Activated T-helper 17 cell treated with anti-CD3 and anti-CD28 coated beads, Interleukin-2, amount 50 U/mL, for 72 hours (primary cell): ENCODE measurements at regions not wholly inside any gene's neighbourhood (a gene's known extent, or its start where the extent isn't known, plus 50 kb on each side); places are given as distances from the start of the nearest gene placed in this dataset.

Experiments used
- ATAC-seq: fragments of 150-1000 bp; cut with Tn5 transposase; replicated peaks from 2 replicates; pipeline ENCODE4 v1.10.0; 2021; ENCODE audit warnings: mild to moderate bottlenecking, moderate library complexity
- H3K27ac Mint-ChIP-seq: one replicate; pipeline ENCODE4 v1.8.0; 2022; ENCODE audit warnings: mixed read lengths
- H3K27me3 Mint-ChIP-seq: one replicate; pipeline ENCODE4 v1.8.0; 2022; ENCODE audit warnings: mixed read lengths
- H3K36me3 Mint-ChIP-seq: one replicate; pipeline ENCODE4 v1.8.0; 2022; ENCODE audit warnings: low read depth, mild to moderate bottlenecking, mixed read lengths
- H3K4me1 Mint-ChIP-seq: one replicate; pipeline ENCODE4 v1.8.0; 2022; ENCODE audit warnings: mixed read lengths
- H3K4me3 Mint-ChIP-seq: one replicate; pipeline ENCODE4 v1.8.0; 2022; ENCODE audit warnings: mild to moderate bottlenecking, mixed read lengths
- H3K9me3 Mint-ChIP-seq: one replicate; pipeline ENCODE4 v1.8.0; 2022; ENCODE audit warnings: mixed read lengths

DNA sequence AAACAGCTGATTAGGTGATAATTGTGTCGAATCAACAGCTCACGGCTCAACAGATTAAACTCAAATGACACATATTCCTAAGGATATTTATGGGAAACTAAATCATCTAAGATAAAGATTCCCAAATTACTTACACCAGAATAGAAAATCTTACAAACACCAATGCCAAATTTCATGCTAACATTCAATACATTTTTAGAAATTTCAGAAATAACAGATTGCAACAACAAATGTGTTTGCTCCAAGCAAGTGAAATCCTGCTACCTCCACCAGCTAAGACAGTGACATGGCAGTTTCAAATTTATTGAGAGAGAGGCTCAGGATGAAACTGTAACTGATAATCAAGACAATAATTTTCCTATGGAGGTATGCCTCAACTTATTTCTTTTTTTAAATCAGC lies 65.0 kb upstream of the EPB41L3 start:
- no peak for ATAC-seq
- Mint-ChIP-seq H3K4me1 (no peaks in the 10 kb centered on the region), H3K27me3 (peaks cover 5% of the 10 kb centered on the region), H3K27ac (no peak overlapping the region), H3K36me3 (no peaks in the 10 kb centered on the region), H3K9me3 (no peaks in the 10 kb centered on the region), H3K4me3 (no peak overlapping the region)

DNA sequence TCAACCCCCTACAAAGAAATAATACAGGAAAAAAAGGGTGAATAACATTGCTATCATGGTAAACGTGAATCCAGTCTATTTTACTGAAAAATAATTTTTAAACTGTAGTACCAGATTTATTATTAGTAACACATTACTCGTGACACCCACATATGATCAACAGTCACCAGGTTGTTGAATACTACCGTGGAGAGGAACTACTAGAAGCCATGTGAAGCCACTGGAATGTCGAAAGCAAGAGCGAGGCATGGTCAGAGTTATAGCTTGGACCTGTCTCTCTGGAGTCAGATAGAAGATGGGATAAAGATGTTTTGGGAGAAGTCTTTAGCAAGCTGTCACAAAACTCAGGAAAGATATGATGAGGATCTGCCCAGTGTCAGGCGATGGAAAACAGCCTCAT lies 63.2 kb upstream of the EPB41L3 start:
- H3K27ac Mint-ChIP-seq: no peak overlapping the region
- no peak for ATAC-seq
- H3K36me3 Mint-ChIP-seq: no peaks in the 10 kb centered on the region
- H3K4me3 Mint-ChIP-seq: no peak overlapping the region
- H3K4me1 Mint-ChIP-seq: no peaks in the 10 kb centered on the region
- peaks cover 8% of the 10 kb centered on the region for H3K27me3 Mint-ChIP-seq
- H3K9me3 Mint-ChIP-seq: no peaks in the 10 kb centered on the region

DNA sequence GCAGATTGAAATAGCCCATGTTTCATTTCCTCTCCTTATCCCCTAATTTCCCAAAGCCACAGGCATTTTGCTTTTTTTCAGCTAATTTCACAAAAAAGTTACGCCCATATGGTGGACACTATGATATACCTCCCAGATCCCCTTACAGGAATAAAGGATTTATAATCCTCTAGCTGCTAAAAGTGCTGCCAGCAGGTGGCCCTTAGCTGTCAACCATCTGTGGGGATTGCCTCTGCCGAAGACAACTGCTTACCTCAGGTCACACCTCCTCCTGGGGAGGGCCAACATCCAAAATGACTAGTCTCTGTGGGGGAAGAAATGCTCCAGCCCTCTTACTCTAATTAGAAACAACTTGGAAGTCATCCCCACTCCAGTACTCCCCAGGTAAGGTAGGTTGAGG lies 61.0 kb upstream of the EPB41L3 start:
- Mint-ChIP-seq H3K36me3 (no peaks in the 10 kb centered on the region), H3K9me3 (no peaks in the 10 kb centered on the region), H3K4me3 (no peak overlapping the region), H3K4me1 (no peaks in the 10 kb centered on the region), H3K27ac (no peak overlapping the region), H3K27me3 (peaks cover 8% of the 10 kb centered on the region)
- no peak for ATAC-seq

DNA sequence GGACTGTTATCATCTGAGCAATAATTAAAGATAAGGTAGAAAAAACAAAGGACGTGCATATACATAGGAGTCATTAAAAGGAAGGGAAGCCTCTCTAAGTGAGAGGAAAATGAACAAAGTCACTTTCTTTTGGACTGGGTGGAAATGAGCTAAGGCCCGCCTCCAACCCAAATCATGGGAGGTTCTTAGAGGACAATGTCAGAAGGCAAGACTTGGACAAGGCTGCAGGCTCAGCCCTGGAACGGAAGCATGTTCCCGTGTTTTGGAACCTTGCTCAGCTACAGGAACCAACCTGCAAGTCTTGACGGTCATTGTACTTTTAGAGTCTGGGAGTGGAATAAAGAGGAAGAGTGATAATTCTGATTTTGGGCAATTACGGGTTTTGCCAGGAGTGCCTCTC lies 59.4 kb upstream of the EPB41L3 start:
- H3K9me3 Mint-ChIP-seq: no peaks in the 10 kb centered on the region
- H3K4me3 Mint-ChIP-seq: no peak overlapping the region
- ATAC-seq: no peak
- H3K36me3 Mint-ChIP-seq: no peaks in the 10 kb centered on the region
- H3K27me3 Mint-ChIP-seq: peaks cover 16% of the 10 kb centered on the region
- H3K27ac Mint-ChIP-seq: no peak overlapping the region
- H3K4me1 Mint-ChIP-seq: no peaks in the 10 kb centered on the region

DNA sequence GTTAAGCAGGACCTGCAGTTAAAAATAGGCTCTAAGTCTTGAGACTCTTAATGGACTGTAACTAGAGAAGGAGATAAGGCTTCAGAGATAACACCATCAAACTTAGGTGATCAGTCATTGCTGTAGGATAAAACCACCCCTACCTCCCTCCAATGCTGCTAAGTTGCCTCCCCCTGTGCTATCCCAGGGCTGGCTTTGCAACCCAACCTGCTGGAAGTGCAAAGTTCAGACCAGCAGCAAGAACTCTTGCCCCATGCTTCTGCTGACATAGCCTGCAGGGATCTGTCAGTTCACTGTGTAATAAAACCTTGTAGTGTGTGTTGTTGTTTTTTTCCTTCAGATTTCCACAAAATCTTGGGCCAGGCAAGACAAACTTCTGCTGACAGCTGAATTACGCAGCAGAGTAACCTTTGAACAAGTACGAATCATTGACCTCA lies 57.4 kb upstream of the EPB41L3 start:
- no peak for ATAC-seq
- H3K27ac Mint-ChIP-seq: no peak overlapping the region
- H3K36me3 Mint-ChIP-seq: no peaks in the 10 kb centered on the region
- no peaks in the 10 kb centered on the region for H3K9me3 Mint-ChIP-seq
- peaks cover 15% of the 10 kb centered on the region for H3K27me3 Mint-ChIP-seq
- H3K4me1 Mint-ChIP-seq: no peaks in the 10 kb centered on the region
- H3K4me3 Mint-ChIP-seq: no peak overlapping the region

DNA sequence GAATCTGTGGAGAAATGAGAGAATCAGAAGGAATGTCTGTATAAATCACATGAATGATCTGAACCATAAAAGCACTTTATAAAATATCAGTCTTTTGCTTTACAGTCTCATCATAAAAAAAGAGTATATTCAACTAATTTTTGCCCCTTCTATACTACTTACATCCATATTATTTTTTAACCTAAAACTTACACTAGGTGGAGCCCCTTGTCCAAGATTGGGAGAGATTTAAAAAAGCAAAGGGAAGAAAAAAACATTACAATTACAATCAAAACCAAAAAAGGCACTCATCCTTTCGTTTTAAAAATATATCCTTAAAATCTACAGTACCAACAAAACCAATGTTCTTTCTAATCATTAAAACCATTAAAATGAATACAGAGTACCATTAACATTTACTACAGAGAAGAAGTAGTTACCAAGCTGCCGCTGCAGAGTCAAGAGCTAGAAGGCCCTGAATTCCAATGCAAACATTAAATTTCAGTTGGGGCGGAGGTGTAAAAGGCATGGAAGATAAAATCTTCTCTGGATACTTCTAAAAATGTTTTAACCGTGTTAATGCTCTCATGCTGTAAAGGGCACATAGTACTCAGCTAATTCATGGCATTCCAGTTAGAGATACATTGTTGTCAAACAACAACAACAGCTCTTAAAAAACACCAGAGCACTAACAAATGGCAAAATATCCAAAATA lies 56.7 kb upstream of the EPB41L3 start:
- H3K4me3 Mint-ChIP-seq: no peak overlapping the region
- no peak overlapping the region for H3K27ac Mint-ChIP-seq
- no peaks in the 10 kb centered on the region for H3K36me3 Mint-ChIP-seq
- no peaks in the 10 kb centered on the region for H3K4me1 Mint-ChIP-seq
- H3K9me3 Mint-ChIP-seq: no peaks in the 10 kb centered on the region
- H3K27me3 Mint-ChIP-seq: peaks cover 15% of the 10 kb centered on the region
- ATAC-seq: no peak

DNA sequence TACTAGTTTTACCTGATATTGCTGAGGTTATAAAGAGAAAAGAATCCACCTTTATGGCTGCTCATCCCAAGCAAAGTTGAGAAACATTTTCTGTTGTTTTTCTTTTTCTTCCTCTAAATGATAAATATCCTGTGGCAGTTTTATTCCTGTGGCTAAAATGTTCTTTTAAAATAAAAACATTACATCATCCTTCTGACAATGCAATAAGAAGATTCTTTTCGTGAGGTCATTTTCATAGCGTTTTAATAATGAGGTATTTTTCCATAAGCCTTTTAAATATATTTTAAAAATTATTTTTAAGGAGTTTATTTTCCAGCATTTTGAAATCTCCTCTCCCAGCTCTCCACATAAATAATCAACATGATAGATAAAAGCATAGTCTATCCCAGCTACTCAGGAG lies 52.8 kb upstream of the EPB41L3 start:
- no peaks in the 10 kb centered on the region for H3K4me1 Mint-ChIP-seq
- peaks cover under 1% of the 10 kb centered on the region for H3K9me3 Mint-ChIP-seq
- no peak overlapping the region for H3K27ac Mint-ChIP-seq
- no peak overlapping the region for H3K4me3 Mint-ChIP-seq
- H3K36me3 Mint-ChIP-seq: no peaks in the 10 kb centered on the region
- peaks cover 11% of the 10 kb centered on the region for H3K27me3 Mint-ChIP-seq
- ATAC-seq: no peak
